HG03139 (cell line): ENCODE measurements at regions not wholly inside any gene's neighbourhood (a gene's known extent, or its start where the extent isn't known, plus 50 kb on each side); places are given as distances from the start of the nearest gene placed in this dataset.

Source experiments
- ATAC-seq: cut with Tn5 transposase; IDR thresholded peaks from one replicate; pipeline ENCODE4 v1.9.1; 2021; ENCODE audit not compliant: unreplicated experiment

- no peak for ATAC-seq
Measured at GRCh38 chr3:23073724-23074305, 129.3 kb upstream of the UBE2E2 start.

GRCh38 chr3:23075496-23075895, 127.6 kb upstream of the UBE2E2 start:
- no peak for ATAC-seq

- ATAC-seq = no peak
Measured at GRCh38 chr3:23076437-23076836, 126.7 kb upstream of the UBE2E2 start.

- ATAC-seq = no peak
Measured at GRCh38 chr3:23077126-23077525, 126.0 kb upstream of the UBE2E2 start.

- no peak for ATAC-seq
Measured at GRCh38 chr3:23078735-23079134, 124.4 kb upstream of the UBE2E2 start.

- no peak for ATAC-seq
Measured at GRCh38 chr3:23079976-23080375, 123.2 kb upstream of the UBE2E2 start.

GRCh38 chr3:23083701-23084100, 119.4 kb upstream of the UBE2E2 start:
- ATAC-seq = no peak

- no peak for ATAC-seq
Measured at GRCh38 chr3:23084367-23084766, 118.8 kb upstream of the UBE2E2 start.

- no peak for ATAC-seq
Measured at GRCh38 chr3:23085261-23085660, 117.9 kb upstream of the UBE2E2 start.

GRCh38 chr3:23086331-23086730, 116.8 kb upstream of the UBE2E2 start:
- ATAC-seq = no peak

- no peak for ATAC-seq
Measured at GRCh38 chr3:23086831-23087230, 116.3 kb upstream of the UBE2E2 start.

- no peak for ATAC-seq
Measured at GRCh38 chr3:23094412-23094811, 108.7 kb upstream of the UBE2E2 start.

GRCh38 chr3:23094890-23095462, 108.2 kb upstream of the UBE2E2 start:
- ATAC-seq = no peak

- no peak for ATAC-seq
Measured at GRCh38 chr3:23096041-23096440, 107.1 kb upstream of the UBE2E2 start.

GRCh38 chr3:23099021-23099420, 104.1 kb upstream of the UBE2E2 start:
- ATAC-seq = no peak

GRCh38 chr3:23099677-23100076, 103.5 kb upstream of the UBE2E2 start:
- no peak for ATAC-seq

- no peak for ATAC-seq
Measured at GRCh38 chr3:23100106-23100505, 103.0 kb upstream of the UBE2E2 start.

- no peak for ATAC-seq
Measured at GRCh38 chr3:23103764-23104163, 99.4 kb upstream of the UBE2E2 start.

- no peak for ATAC-seq
Measured at GRCh38 chr3:23105048-23105447, 98.1 kb upstream of the UBE2E2 start.

GRCh38 chr3:23106666-23107065, 96.5 kb upstream of the UBE2E2 start:
- no peak for ATAC-seq

- ATAC-seq = no peak
Measured at GRCh38 chr3:23107221-23107620, 95.9 kb upstream of the UBE2E2 start.

- no peak for ATAC-seq
Measured at GRCh38 chr3:23108451-23109057, 94.6 kb upstream of the UBE2E2 start.

- ATAC-seq = no peak
Measured at GRCh38 chr3:23111286-23111685, 91.8 kb upstream of the UBE2E2 start.
